ENCODE measurements at regions not wholly inside any gene's neighbourhood (a gene's known extent, or its start where the extent isn't known, plus 50 kb on each side); places are given as distances from the start of the nearest gene placed in this dataset.
A peak's percentile ranks its signal among the peaks of the same experiment; 100 is the strongest.

GRCh38 chr16:87552072-87552718 is 50.1 kb upstream of the JPH3 start:
- DNase-seq (ENCODE audit: low spot score) = no peak

DNA sequence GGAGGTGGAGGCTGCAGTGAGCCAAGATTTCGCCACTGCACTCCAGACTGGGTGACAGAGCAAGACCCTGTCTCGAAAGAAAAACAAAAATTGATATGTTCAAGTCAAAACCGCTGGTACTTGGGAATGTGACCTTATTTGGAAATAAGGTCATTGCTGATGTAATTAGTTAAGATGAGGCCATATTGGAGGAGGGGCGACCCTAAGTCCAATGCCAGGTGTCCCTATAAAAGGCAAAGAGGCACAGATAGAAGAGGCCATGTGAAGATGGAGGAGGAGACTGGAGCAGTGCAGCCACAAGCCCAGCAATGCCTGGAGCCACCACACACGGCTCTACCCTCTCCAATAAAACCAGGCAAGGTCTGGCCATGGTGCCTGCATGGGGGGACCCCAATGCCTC is 50.8 kb upstream of the JPH3 start:
- DNase-seq (ENCODE audit: low spot score) = no peak

- DNase-seq (ENCODE audit: low spot score) = peak; percentile 90
Measured at GRCh38 chr16:87550495-87550961, 51.8 kb upstream of the JPH3 start.

- no peak for DNase-seq (ENCODE audit: low spot score)
Measured at GRCh38 chr16:87549627-87550494, 52.4 kb upstream of the JPH3 start.

GRCh38 chr16:87548046-87548445 is 54.3 kb upstream of the JPH3 start:
- DNase-seq (ENCODE audit: low spot score) = no peak

DNA sequence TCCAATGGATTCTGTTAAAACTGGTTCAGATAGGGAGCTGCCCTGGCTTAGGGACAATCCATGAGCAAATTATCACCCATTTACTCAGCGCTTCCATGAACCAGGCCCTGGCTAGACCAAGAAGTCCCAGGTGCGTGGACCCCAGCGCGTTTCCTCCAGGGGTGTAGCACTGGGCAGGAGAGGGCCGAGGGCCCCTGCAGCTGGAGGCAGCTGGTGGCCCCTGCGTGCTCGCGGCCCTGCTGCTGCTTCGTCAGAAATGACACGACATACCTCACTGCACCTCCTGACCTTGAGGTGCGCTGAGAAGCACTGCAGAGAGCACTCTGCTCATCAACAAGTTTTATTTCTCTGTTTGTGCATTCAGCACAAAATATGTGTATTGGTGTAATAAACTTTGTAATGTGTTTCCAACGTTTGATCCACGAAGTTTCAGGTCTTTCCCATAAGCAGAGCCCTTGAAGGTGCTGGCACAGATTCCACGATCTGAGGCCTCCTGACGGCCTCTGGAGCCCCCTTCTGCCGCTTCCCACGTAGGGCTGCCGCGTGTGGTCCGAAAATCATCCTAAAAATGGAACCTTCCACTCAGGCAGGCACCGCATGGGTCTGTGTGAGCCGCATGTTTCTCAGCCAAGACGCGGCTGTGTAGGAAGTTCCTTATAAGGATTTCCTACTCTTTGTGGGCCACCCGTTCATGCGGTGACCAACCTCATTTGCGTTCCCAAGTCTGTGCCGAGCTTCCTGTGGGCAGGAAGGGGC is 50.8 kb upstream of the ZCCHC14 start:
- no peak for DNase-seq (ENCODE audit: low spot score)

DNA sequence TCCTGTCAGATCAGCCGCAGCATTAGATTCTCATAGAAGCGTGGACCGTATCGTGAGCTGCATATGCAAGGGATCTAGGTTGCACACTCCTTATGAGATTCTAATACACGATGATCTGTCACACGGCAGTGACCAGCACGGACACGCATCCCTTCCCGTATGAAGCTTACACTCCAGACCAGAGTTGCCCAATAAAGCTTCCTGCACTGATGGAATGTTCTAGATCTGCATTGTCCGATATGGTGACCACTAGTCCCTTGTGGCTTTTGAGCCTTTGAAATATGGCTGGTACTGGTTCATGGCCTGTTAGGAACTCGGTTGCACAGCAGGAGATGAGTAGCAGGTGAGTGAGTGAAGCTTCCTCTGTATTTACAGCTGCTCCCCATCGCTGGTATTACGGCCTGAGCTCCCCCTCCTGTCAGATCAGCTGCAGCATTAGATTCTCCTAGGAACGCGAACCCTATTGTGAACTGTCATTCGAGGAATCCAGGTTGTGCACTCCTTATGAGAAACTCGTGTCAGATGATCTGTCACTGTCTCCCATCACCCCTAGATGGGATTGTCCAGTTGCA is 49.8 kb upstream of the ZCCHC14 start:
- DNase-seq (ENCODE audit: low spot score) = no peak
